ENCODE measurements at regions not wholly inside any gene's neighbourhood (a gene's known extent, or its start where the extent isn't known, plus 50 kb on each side); places are given as distances from the start of the nearest gene placed in this dataset.

DNA sequence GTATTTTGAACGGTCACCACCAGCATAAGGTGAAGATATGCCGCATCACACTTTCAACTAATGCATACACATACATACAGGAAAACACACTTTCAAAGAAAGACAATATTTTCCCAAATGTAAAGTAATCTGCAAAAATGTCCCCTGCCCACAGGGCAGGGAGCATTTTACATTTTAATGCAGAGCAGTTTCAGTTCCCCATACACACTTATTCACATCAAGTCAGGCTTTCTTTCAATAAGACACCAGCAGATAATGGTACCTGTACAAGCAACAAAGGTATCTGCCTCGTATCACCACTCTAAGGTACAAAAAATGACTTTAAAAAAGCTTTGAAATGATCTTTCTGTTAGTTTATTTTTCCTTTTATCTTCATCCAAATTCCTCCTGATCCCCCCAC, 247.1 kb upstream of the CCNG1 start:
- intact Hi-C loops (cut with micrococcal nuclease), result no loop called here
- no TSS peak for BruUV-seq (replicated peaks)
- Mint-ChIP-seq H3K9me3 (ENCODE audit: unreplicated experiment) (peaks cover 11% of the 10 kb centered on the region), H3K4me3 (ENCODE audit: unreplicated experiment) (no peak overlapping the region), H3K27ac (ENCODE audit: low read depth, unreplicated experiment) (no peak overlapping the region), H3K27me3 (ENCODE audit: insufficient read depth, unreplicated experiment) (no peaks in the 10 kb centered on the region), H3K36me3 (ENCODE audit: insufficient read depth, unreplicated experiment) (no peaks in the 10 kb centered on the region), H3K4me1 (ENCODE audit: insufficient read depth, unreplicated experiment) (peaks cover 6% of the 10 kb centered on the region)
- DNase-seq (ENCODE audit: unreplicated experiment), result no peak
- ChIA-PET POLR2A (interaction anchor here (1.0 kb wide), 1 partner anchor 11 kb away, joined by 3 read pairs; no protein-coding TSS in a partner anchor), CTCF (no interaction called here)
- TF ChIP-seq, protein P1, sequence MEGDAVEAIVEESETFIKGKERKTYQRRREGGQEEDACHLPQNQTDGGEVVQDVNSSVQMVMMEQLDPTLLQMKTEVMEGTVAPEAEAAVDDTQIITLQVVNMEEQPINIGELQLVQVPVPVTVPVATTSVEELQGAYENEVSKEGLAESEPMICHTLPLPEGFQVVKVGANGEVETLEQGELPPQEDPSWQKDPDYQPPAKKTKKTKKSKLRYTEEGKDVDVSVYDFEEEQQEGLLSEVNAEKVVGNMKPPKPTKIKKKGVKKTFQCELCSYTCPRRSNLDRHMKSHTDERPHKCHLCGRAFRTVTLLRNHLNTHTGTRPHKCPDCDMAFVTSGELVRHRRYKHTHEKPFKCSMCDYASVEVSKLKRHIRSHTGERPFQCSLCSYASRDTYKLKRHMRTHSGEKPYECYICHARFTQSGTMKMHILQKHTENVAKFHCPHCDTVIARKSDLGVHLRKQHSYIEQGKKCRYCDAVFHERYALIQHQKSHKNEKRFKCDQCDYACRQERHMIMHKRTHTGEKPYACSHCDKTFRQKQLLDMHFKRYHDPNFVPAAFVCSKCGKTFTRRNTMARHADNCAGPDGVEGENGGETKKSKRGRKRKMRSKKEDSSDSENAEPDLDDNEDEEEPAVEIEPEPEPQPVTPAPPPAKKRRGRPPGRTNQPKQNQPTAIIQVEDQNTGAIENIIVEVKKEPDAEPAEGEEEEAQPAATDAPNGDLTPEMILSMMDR (IDR thresholded peaks at IDR 0.05; ENCODE audit: unreplicated experiment), result no peak

DNA sequence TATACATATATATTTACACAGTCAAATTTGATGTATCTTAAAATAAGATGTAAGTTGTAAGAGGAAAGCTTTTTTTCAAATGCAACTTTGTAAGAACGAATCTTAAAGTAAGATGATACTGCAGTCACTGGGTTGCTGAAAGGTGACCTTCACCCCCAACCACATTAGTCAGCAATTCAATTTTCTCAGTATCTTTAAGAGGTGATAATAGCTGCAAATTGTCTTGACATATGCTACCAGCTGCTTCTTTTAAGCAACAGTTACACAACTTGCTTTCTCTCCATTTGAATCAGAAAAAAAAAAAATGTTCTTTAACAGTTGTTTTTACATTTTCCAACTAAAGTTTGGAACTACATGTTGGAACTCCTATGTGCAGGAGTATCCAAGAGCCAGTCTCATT, 246.6 kb upstream of the CCNG1 start:
- Mint-ChIP-seq H3K36me3 (ENCODE audit: insufficient read depth, unreplicated experiment) (no peaks in the 10 kb centered on the region), H3K4me3 (ENCODE audit: unreplicated experiment) (no peak overlapping the region), H3K9me3 (ENCODE audit: unreplicated experiment) (peaks cover 11% of the 10 kb centered on the region), H3K27ac (ENCODE audit: low read depth, unreplicated experiment) (no peak overlapping the region), H3K27me3 (ENCODE audit: insufficient read depth, unreplicated experiment) (no peaks in the 10 kb centered on the region), H3K4me1 (ENCODE audit: insufficient read depth, unreplicated experiment) (peaks cover 6% of the 10 kb centered on the region)
- no peak for DNase-seq (ENCODE audit: unreplicated experiment)
- ChIA-PET CTCF (interaction anchor here (1.4 kb wide), 1 partner anchor 157 kb away, joined by 3 read pairs; no protein-coding TSS in a partner anchor), POLR2A (interaction anchor here (1.0 kb wide), 1 partner anchor 10 kb away, joined by 3 read pairs; no protein-coding TSS in a partner anchor)
- TF ChIP-seq, protein P1 (IDR thresholded peaks at IDR 0.05; ENCODE audit: unreplicated experiment), result no peak
- BruUV-seq (replicated peaks), result no TSS peak
- intact Hi-C loops (cut with micrococcal nuclease), result no loop called here

DNA sequence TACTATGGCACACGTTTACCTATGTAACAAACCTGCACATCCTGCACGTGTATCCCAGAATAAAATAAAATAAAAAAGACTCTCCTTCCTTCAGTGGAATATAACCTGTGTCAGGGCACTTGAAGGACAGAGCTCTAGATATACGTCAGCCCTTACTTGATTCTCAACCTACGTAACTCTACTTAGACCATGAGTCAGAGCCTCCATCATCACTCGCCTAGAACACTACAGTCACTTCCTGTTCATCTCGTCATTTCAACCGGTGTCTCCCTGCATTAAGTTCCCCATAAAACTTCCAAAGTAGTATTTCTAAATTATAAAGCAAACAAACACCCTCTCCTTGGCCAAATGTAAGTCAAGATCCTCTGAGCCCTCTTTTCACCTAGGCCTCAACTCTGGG, 243.5 kb upstream of the CCNG1 start:
- DNase-seq (ENCODE audit: unreplicated experiment), result peak; percentile 20

DNA sequence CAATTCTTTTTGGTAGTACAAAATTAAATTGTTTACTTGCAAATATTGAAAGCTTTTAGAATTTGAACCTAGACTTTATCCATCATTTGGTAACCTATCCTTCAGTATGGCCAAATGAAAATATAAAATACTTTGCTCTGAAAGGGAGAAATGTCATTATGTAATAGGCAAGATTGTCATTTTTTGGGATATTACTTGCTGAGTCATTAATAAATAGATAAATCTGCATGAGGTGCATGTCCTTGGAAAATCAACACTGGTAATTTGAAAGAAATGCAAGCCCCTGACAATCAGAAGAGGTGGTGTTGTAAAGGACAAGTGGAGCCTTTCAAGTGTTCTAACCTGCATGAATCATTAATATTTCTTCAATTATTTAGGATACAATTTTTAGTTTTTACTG, 231.8 kb upstream of the CCNG1 start:
- CTCF ChIA-PET, result interaction anchor here (1.0 to 1.6 kb wide), 2 partner anchors 24 to 203 kb away, joined by 3 read pairs; no protein-coding TSS in a partner anchor
- BruUV-seq (replicated peaks), result no TSS peak
- H3K9me3 Mint-ChIP-seq (ENCODE audit: unreplicated experiment), result no peaks in the 10 kb centered on the region

More for the DNA sequence above, 243.5 kb upstream of the CCNG1 start:
- Mint-ChIP-seq H3K4me3 (ENCODE audit: unreplicated experiment) (no peak overlapping the region), H3K27me3 (ENCODE audit: insufficient read depth, unreplicated experiment) (peaks cover 17% of the 10 kb centered on the region), H3K27ac (ENCODE audit: low read depth, unreplicated experiment) (no peak overlapping the region), H3K36me3 (ENCODE audit: insufficient read depth, unreplicated experiment) (no peaks in the 10 kb centered on the region), H3K4me1 (ENCODE audit: insufficient read depth, unreplicated experiment) (peaks cover 6% of the 10 kb centered on the region), H3K9me3 (ENCODE audit: unreplicated experiment) (peaks cover 11% of the 10 kb centered on the region)
- intact Hi-C loops (cut with micrococcal nuclease), result no loop called here
- ChIA-PET CTCF (no interaction called here), POLR2A (interaction anchor here (0.7 kb wide), 1 partner anchor 25 kb away, joined by 3 read pairs; no protein-coding TSS in a partner anchor)
- no TSS peak for BruUV-seq (replicated peaks)
- TF ChIP-seq, protein P1 (IDR thresholded peaks at IDR 0.05; ENCODE audit: unreplicated experiment), result no peak

More for the DNA sequence above, 231.8 kb upstream of the CCNG1 start:
- Mint-ChIP-seq H3K4me3 (ENCODE audit: unreplicated experiment) (no peak overlapping the region), H3K4me1 (ENCODE audit: insufficient read depth, unreplicated experiment) (no peaks in the 10 kb centered on the region), H3K27ac (ENCODE audit: low read depth, unreplicated experiment) (no peak overlapping the region), H3K27me3 (ENCODE audit: insufficient read depth, unreplicated experiment) (peaks cover 39% of the 10 kb centered on the region), H3K36me3 (ENCODE audit: insufficient read depth, unreplicated experiment) (no peaks in the 10 kb centered on the region)
- DNase-seq (ENCODE audit: unreplicated experiment), result no peak
- TF ChIP-seq, protein P1 (IDR thresholded peaks at IDR 0.05; ENCODE audit: unreplicated experiment), result no peak
- intact Hi-C loops (cut with micrococcal nuclease), result no loop called here
- POLR2A ChIA-PET, result no interaction called here

All from MCF 10A (cell line).